GM12891 (cell line): ENCODE measurements at regions not wholly inside any gene's neighbourhood (a gene's known extent, or its start where the extent isn't known, plus 50 kb on each side); places are given as distances from the start of the nearest gene placed in this dataset.

Experiments
- DNase-seq: peaks from one replicate; pipeline ENCODE4 v3.0.0; 2011; ENCODE audit warnings: low spot score; ENCODE audit not compliant: insufficient read length
- FAIRE-seq: peaks from 2 replicates; lab custom pipeline; 2011; peaks lifted over from hg19 to GRCh38; lab: Jason Lieb, UNC
- PAX5 ChIP-seq: IDR thresholded peaks from 2 replicates; pipeline ENCODE4 v1.6.1; 2011; ENCODE audit warnings: low read length, moderate library complexity, mild to moderate bottlenecking; ENCODE audit not compliant: insufficient read depth, severe bottlenecking
- POLR2A ChIP-seq: IDR thresholded peaks from 2 replicates; pipeline ENCODE4 v1.6.1; 2011; ENCODE audit warnings: low read depth, low read length, control low read depth
- POLR2AphosphoS5 ChIP-seq: IDR thresholded peaks from 2 replicates; pipeline ENCODE4 v1.6.1; 2011; ENCODE audit warnings: low read depth, low read length, control low read depth
- POU2F2 ChIP-seq: IDR thresholded peaks from 2 replicates; pipeline ENCODE4 v1.6.1; 2011; ENCODE audit warnings: low read depth, mild to moderate bottlenecking, control low read depth, low read length, moderate library complexity
- SPI1 ChIP-seq: IDR thresholded peaks from 2 replicates; pipeline ENCODE4 v1.6.1; 2011; ENCODE audit warnings: low read depth, low read length, control low read depth
- TAF1 ChIP-seq: IDR thresholded peaks from 2 replicates; pipeline ENCODE4 v1.6.1; 2011; ENCODE audit warnings: low read depth, low read length, control low read depth

GRCh38 chr2:223243233-223243632 is 191.2 kb downstream of the KCNE4 start:
- TF ChIP-seq POLR2AphosphoS5, result no peak
- TF ChIP-seq SPI1, result no peak
- no peak for TF ChIP-seq POLR2A
- TF ChIP-seq PAX5, result no peak
- no peak for TF ChIP-seq TAF1
- TF ChIP-seq POU2F2, result no peak
- no peak for DNase-seq
- FAIRE-seq, result no peak

GRCh38 chr2:223247136-223247535 is 195.1 kb downstream of the KCNE4 start:
- DNase-seq (no peak), FAIRE-seq (no peak)
- TF ChIP-seq TAF1 (no peak), SPI1 (no peak), POU2F2 (no peak), POLR2A (no peak), PAX5 (no peak), POLR2AphosphoS5 (no peak)

- no peak for DNase-seq
- TF ChIP-seq POU2F2 (no peak), PAX5 (no peak), POLR2A (no peak), TAF1 (no peak), POLR2AphosphoS5 (no peak), SPI1 (no peak)
- FAIRE-seq, result no peak
Observed at GRCh38 chr2:223251656-223252229, 199.8 kb downstream of the KCNE4 start.

- TF ChIP-seq POU2F2 (no peak), POLR2AphosphoS5 (no peak), POLR2A (no peak), PAX5 (no peak), SPI1 (no peak), TAF1 (no peak)
- FAIRE-seq (no peak), DNase-seq (no peak)
Observed at GRCh38 chr2:223260681-223261080, 208.7 kb downstream of the KCNE4 start.

GRCh38 chr2:223262946-223263345 is 211.0 kb downstream of the KCNE4 start:
- TF ChIP-seq POLR2A (no peak), POU2F2 (no peak), SPI1 (no peak), TAF1 (no peak), POLR2AphosphoS5 (no peak), PAX5 (no peak)
- DNase-seq (no peak), FAIRE-seq (no peak)

GRCh38 chr2:223264541-223265193 is 212.7 kb downstream of the KCNE4 start:
- FAIRE-seq (no peak), DNase-seq (no peak)
- no peak for TF ChIP-seq PAX5
- no peak for TF ChIP-seq POU2F2
- no peak for TF ChIP-seq TAF1
- TF ChIP-seq POLR2A, result no peak
- no peak for TF ChIP-seq POLR2AphosphoS5
- no peak for TF ChIP-seq SPI1

- FAIRE-seq (no peak), DNase-seq (no peak)
- no peak for TF ChIP-seq POLR2AphosphoS5
- TF ChIP-seq TAF1, result no peak
- no peak for TF ChIP-seq PAX5
- TF ChIP-seq POU2F2, result no peak
- no peak for TF ChIP-seq POLR2A
- TF ChIP-seq SPI1, result no peak
Observed at GRCh38 chr2:223267160-223267951, 215.4 kb downstream of the KCNE4 start.

GRCh38 chr2:223269386-223269785 is 217.4 kb downstream of the KCNE4 start:
- TF ChIP-seq POLR2A, result no peak
- TF ChIP-seq POLR2AphosphoS5, result no peak
- no peak for TF ChIP-seq PAX5
- no peak for TF ChIP-seq SPI1
- no peak for TF ChIP-seq TAF1
- DNase-seq, result no peak
- no peak for FAIRE-seq

GRCh38 chr2:223270548-223270947 is 218.6 kb downstream of the KCNE4 start:
- DNase-seq (no peak), FAIRE-seq (no peak)
- TF ChIP-seq TAF1 (no peak), POU2F2 (no peak), POLR2AphosphoS5 (no peak), SPI1 (no peak), POLR2A (no peak)
